Astrocyte of the cerebellum (primary cell): ENCODE measurements at regions not wholly inside any gene's neighbourhood (a gene's known extent, or its start where the extent isn't known, plus 50 kb on each side); places are given as distances from the start of the nearest gene placed in this dataset.

ENCODE experiments used
- DNase-seq: peaks from one replicate; pipeline ENCODE4 v3.0.0-alpha.2; 2011; ENCODE audit warnings: low read depth
- H3K4me3 ChIP-seq: 2 replicates; pipeline ENCODE4 v1.5.1; 2011; ENCODE audit warnings: mild to moderate bottlenecking, low read depth, low read length, moderate library complexity
- CTCF ChIP-seq: IDR thresholded peaks from 2 replicates; pipeline ENCODE4 v1.5.1; 2012; ENCODE audit warnings: low read length, low read depth, moderate library complexity, mild to moderate bottlenecking; ENCODE audit errors: missing control alignments
- in situ Hi-C: cut with HindIII; loops from 2 replicates; pipeline ENCODE4 v1.10.0; 2017; ENCODE audit warnings: low sequenced_read_pairs

GRCh38 chr15:61511089-61511488, 282.0 kb upstream of the RORA start:
- DNase-seq, result no peak
- no peak for TF ChIP-seq CTCF
- in situ Hi-C loops, result no loop called here
- no peak overlapping the region for H3K4me3 ChIP-seq

- H3K4me3 ChIP-seq, result no peak overlapping the region
- in situ Hi-C loops, result no loop called here
- no peak for TF ChIP-seq CTCF
- no peak for DNase-seq
Observed at GRCh38 chr15:61509327-61509840, 280.3 kb upstream of the RORA start.

- in situ Hi-C loops, result no loop called here
- no peak overlapping the region for H3K4me3 ChIP-seq
- TF ChIP-seq CTCF, result no peak
- no peak for DNase-seq
Observed at GRCh38 chr15:61503383-61503969, 274.4 kb upstream of the RORA start.

- TF ChIP-seq CTCF, result no peak
- in situ Hi-C loops, result no loop called here
- H3K4me3 ChIP-seq, result no peak overlapping the region
- no peak for DNase-seq
Observed at GRCh38 chr15:61501815-61502389, 272.8 kb upstream of the RORA start.

GRCh38 chr15:61500951-61501620, 272.0 kb upstream of the RORA start:
- H3K4me3 ChIP-seq, result no peak overlapping the region
- no peak for DNase-seq
- in situ Hi-C loops, result no loop called here
- TF ChIP-seq CTCF, result no peak

GRCh38 chr15:61500523-61500922, 271.4 kb upstream of the RORA start:
- DNase-seq, result no peak
- in situ Hi-C loops, result no loop called here
- no peak for TF ChIP-seq CTCF
- H3K4me3 ChIP-seq, result no peak overlapping the region
